ENCODE measurements at regions not wholly inside any gene's neighbourhood (a gene's known extent, or its start where the extent isn't known, plus 50 kb on each side); places are given as distances from the start of the nearest gene placed in this dataset.

DNA sequence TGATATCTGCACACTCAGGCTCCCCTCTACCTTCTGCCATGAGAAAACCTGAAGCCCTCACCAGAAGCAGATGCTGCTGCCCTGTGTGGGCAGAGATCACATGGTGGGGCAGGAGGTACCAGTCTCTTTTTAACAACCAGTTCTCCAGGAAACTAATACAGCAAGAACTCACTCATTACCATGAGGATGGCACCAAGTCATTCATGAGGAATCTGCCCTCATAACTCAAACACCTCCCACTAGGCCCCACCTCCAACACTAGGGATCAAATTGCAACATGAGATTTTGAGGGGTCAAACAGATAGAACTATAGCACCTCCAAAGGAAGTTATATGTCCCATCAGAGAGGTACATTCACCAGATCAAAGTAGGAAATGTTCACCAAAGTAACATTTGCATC lies 136.3 kb upstream of the SHB start:
- TF ChIP-seq, protein P1, sequence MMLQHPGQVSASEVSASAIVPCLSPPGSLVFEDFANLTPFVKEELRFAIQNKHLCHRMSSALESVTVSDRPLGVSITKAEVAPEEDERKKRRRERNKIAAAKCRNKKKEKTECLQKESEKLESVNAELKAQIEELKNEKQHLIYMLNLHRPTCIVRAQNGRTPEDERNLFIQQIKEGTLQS (IDR thresholded peaks at IDR 0.05; ENCODE audit: insufficient read depth, low read depth, low read length), result no peak
- TF ChIP-seq, protein P2, sequence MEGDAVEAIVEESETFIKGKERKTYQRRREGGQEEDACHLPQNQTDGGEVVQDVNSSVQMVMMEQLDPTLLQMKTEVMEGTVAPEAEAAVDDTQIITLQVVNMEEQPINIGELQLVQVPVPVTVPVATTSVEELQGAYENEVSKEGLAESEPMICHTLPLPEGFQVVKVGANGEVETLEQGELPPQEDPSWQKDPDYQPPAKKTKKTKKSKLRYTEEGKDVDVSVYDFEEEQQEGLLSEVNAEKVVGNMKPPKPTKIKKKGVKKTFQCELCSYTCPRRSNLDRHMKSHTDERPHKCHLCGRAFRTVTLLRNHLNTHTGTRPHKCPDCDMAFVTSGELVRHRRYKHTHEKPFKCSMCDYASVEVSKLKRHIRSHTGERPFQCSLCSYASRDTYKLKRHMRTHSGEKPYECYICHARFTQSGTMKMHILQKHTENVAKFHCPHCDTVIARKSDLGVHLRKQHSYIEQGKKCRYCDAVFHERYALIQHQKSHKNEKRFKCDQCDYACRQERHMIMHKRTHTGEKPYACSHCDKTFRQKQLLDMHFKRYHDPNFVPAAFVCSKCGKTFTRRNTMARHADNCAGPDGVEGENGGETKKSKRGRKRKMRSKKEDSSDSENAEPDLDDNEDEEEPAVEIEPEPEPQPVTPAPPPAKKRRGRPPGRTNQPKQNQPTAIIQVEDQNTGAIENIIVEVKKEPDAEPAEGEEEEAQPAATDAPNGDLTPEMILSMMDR (IDR thresholded peaks at IDR 0.05; ENCODE audit: control extremely low read depth in 1 of 3, insufficient read depth in 1 of 3, low read depth in 1 of 3, low read length in 3 of 3), result no peak
- TF ChIP-seq POLR2A (IDR thresholded peaks at IDR 0.05; ENCODE audit: control extremely low read depth in 1 of 2, low read depth in 2 of 2, low read length in 2 of 2), result no peak
- TF ChIP-seq SIN3A (conservative IDR thresholded peaks at IDR 0.05 in 1 of 2, IDR thresholded peaks at IDR 0.05 in 1 of 2; ENCODE audit: low read depth in 1 of 2, low read length in 2 of 2), result no peak
- no peak for TF ChIP-seq POLR2AphosphoS5 (IDR thresholded peaks at IDR 0.05; ENCODE audit: low read depth, low read length)
- TF ChIP-seq RXRA (IDR thresholded peaks at IDR 0.05; ENCODE audit: insufficient read depth, low read depth, low read length), result no peak
- TF ChIP-seq RAD21 (IDR thresholded peaks at IDR 0.05 in 1 of 2, conservative IDR thresholded peaks at IDR 0.05 in 1 of 2; ENCODE audit: low read depth in 2 of 2, low read length in 2 of 2), result no peak

Measured in H1 (cell line).